ENCODE measurements at regions not wholly inside any gene's neighbourhood (a gene's known extent, or its start where the extent isn't known, plus 50 kb on each side); places are given as distances from the start of the nearest gene placed in this dataset.

GRCh38 chr14:41034969-41035368 is 571.7 kb upstream of the LRFN5 start:
- TF ChIP-seq EZH2phosphoT487 (IDR thresholded peaks at IDR 0.05; ENCODE audit: borderline replicate concordance, low read length) (no peak), CTCF (conservative IDR thresholded peaks at IDR 0.05; ENCODE audit: low read depth, low read length) (no peak)
